Upper lobe of right lung (tissue), 1 donor: ENCODE measurements at regions not wholly inside any gene's neighbourhood (a gene's known extent, or its start where the extent isn't known, plus 50 kb on each side); places are given as distances from the start of the nearest gene placed in this dataset.

Experiments used
- ATAC-seq: fragments of 200-7000 bp; cut with Tn5 transposase; one replicate; pipeline ENCODE4 v1.9.1; 2020; ENCODE audit warnings: mild to moderate bottlenecking, moderate library complexity
- DNase-seq: peaks from one replicate; pipeline ENCODE4 v3.0.0-alpha.2; 2020
- H3K27ac ChIP-seq: fragments of 200-600 bp; one replicate; pipeline ENCODE4 v1.8.0; 2022
- H3K27me3 ChIP-seq: fragments of 200-600 bp; one replicate; pipeline ENCODE4 v1.8.0; 2022; ENCODE audit warnings: mild to moderate bottlenecking
- H3K36me3 ChIP-seq: fragments of 200-600 bp; one replicate; pipeline ENCODE4 v1.8.0; 2022
- H3K4me1 ChIP-seq: fragments of 200-600 bp; one replicate; pipeline ENCODE4 v1.8.0; 2022
- H3K4me3 ChIP-seq: fragments of 200-600 bp; one replicate; pipeline ENCODE4 v1.8.0; 2022; ENCODE audit warnings: mild to moderate bottlenecking
- H3K9me3 ChIP-seq: fragments of 200-600 bp; one replicate; pipeline ENCODE4 v1.8.0; 2022
- CTCF ChIP-seq: fragments of 200-600 bp; IDR thresholded peaks from one replicate; pipeline ENCODE4 v1.8.0; 2022; ENCODE audit warnings: antibody characterized with exemption
- intact Hi-C: fragments of 100-400 bp; cut with DNase I; formaldehyde crosslinking; loops from one replicate; pipeline ENCODE4 v1.11.0; 2022
- donor health status: DM: no; HTN: yes; CAD: no; lungs with severe emphysema.

DNA sequence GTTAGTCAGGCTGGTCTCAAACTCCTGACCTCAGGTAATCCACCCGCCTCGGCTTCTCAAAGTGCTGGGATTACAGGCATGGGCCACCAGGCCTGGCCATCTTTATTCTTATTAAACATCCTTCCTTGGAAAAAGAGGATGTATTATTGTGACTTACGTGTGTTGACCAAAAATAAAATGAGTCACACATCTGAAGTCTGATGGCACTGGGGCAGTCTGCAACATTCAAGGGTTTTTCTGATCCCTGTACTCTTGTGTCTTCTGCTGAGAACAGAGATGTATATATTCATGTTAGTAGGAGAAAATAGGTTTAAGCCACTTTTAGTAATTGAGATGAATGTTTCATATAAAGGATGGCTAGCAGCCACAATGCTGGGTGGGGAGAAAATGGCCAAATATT is 129.9 kb upstream of the RIPOR2 start:
- H3K4me1 ChIP-seq: no peaks in the 10 kb centered on the region
- intact Hi-C loops: no loop called here
- no peak overlapping the region for H3K27ac ChIP-seq
- H3K36me3 ChIP-seq: no peaks in the 10 kb centered on the region
- H3K4me3 ChIP-seq: no peak overlapping the region
- DNase-seq: no peak
- no peak for ATAC-seq
- no peaks in the 10 kb centered on the region for H3K9me3 ChIP-seq
- no peaks in the 10 kb centered on the region for H3K27me3 ChIP-seq
- TF ChIP-seq CTCF: no peak

GRCh38 chr6:25066593-25066992 is 130.8 kb upstream of the RIPOR2 start:
- H3K4me1 ChIP-seq: no peaks in the 10 kb centered on the region
- no peaks in the 10 kb centered on the region for H3K36me3 ChIP-seq
- H3K4me3 ChIP-seq: no peak overlapping the region
- intact Hi-C loops: no loop called here
- DNase-seq: no peak
- no peaks in the 10 kb centered on the region for H3K27me3 ChIP-seq
- H3K27ac ChIP-seq: no peak overlapping the region
- ATAC-seq: no peak
- TF ChIP-seq CTCF: no peak
- H3K9me3 ChIP-seq: no peaks in the 10 kb centered on the region

- Histone ChIP-seq H3K4me1 (no peaks in the 10 kb centered on the region), H3K27ac (no peak overlapping the region), H3K4me3 (no peak overlapping the region), H3K36me3 (no peaks in the 10 kb centered on the region), H3K9me3 (no peaks in the 10 kb centered on the region), H3K27me3 (no peaks in the 10 kb centered on the region)
- intact Hi-C loops: no loop called here
- TF ChIP-seq CTCF: no peak
- no peak for ATAC-seq
- DNase-seq: no peak
Measured at GRCh38 chr6:25068866-25069265, 133.1 kb upstream of the RIPOR2 start.

DNA sequence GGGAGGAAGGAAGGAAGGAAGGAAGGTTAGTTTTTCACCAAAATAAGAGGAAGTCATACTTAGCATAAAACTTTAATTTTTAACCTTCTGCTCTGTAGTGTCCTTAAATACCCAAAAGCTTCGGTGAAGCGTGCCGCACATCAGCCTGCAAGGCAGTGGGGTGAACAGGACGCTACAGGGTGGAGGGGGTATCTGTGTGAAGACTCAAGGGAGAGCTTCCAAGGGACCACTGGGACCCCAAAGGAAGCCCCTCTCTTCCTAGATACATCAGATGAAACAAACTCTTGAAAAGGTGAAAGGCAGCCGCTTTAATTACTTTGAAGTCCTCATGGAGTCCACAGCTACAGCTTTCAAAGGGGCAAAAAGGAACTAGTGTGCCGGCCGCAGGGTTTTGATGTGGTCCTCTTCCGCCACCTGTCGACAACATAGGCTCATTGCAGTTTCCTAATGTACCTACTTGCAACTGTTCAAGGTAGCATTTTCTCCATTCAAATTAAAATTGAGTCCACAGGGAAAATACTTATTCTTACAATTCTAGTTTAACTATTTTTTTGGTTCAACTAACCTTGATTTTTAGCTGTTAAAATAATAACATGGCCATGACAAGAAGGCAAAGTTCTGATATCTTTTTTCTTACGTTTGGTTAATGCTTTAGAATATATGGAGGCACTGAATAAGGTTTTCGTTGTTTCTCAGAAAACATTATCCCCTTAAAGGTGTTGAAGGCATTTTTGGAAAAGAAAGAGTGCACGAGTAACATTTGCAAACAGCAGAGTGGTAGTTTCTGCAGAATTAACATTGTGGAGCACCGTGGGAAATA is 135.0 kb upstream of the RIPOR2 start:
- intact Hi-C loops: no loop called here
- no peaks in the 10 kb centered on the region for H3K27me3 ChIP-seq
- peak; percentile 76 for DNase-seq
- H3K36me3 ChIP-seq: no peaks in the 10 kb centered on the region
- ATAC-seq: peak; percentile 99
- no peaks in the 10 kb centered on the region for H3K9me3 ChIP-seq
- no peak overlapping the region for H3K27ac ChIP-seq
- no peak overlapping the region for H3K4me3 ChIP-seq
- no peaks in the 10 kb centered on the region for H3K4me1 ChIP-seq
- peak; percentile 96 for TF ChIP-seq CTCF

- no peak for ATAC-seq
- no peak for DNase-seq
- TF ChIP-seq CTCF: no peak
- Histone ChIP-seq H3K36me3 (peaks cover 25% of the 10 kb centered on the region), H3K27ac (no peak overlapping the region), H3K4me1 (no peaks in the 10 kb centered on the region), H3K9me3 (no peaks in the 10 kb centered on the region), H3K27me3 (no peaks in the 10 kb centered on the region), H3K4me3 (no peak overlapping the region)
- intact Hi-C loops: no loop called here
Measured at GRCh38 chr6:25078141-25078540, 142.4 kb upstream of the RIPOR2 start.
